Epithelial cell of proximal tubule (primary cell): ENCODE measurements at regions not wholly inside any gene's neighbourhood (a gene's known extent, or its start where the extent isn't known, plus 50 kb on each side); places are given as distances from the start of the nearest gene placed in this dataset.
"Not testable (repeated sequence)": the region's sequence is repeated elsewhere in the genome, so short reads cannot be mapped to it uniquely, and the experiment has no call there.

Source experiments
- DNase-seq: peaks from one replicate; pipeline ENCODE4 v3.0.0-alpha.2; 2011; ENCODE audit warnings: low read depth
- H3K4me3 ChIP-seq: 2 replicates; pipeline ENCODE4 v1.5.1; 2011; ENCODE audit warnings: low read depth, mild to moderate bottlenecking, low read length
- TF ChIP-seq, protein P1 (sequence below): conservative IDR thresholded peaks from 2 replicates; pipeline ENCODE4 v1.5.1; 2012; ENCODE audit warnings: low read depth, mild to moderate bottlenecking, low read length

DNA sequence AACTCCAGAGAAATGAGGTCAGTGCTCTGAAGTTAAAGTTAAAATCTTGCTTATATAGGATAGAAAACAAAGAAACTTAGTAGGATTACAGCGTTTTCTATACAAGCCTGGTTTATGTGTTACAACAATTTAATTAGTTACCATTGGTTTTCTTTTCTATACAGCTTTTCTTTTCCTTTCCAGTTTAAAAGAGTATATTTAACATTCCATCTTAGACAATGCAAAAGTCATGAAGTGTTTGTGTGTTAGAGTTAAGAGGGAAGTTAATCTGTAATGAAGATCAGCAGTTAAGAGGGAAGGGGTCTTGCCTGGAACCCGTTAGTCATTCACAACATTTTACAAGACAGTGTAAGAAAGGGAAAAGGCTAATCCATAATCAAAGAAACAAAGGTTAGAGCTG lies 338.3 kb downstream of the OTUD1 start:
- TF ChIP-seq, protein P1, sequence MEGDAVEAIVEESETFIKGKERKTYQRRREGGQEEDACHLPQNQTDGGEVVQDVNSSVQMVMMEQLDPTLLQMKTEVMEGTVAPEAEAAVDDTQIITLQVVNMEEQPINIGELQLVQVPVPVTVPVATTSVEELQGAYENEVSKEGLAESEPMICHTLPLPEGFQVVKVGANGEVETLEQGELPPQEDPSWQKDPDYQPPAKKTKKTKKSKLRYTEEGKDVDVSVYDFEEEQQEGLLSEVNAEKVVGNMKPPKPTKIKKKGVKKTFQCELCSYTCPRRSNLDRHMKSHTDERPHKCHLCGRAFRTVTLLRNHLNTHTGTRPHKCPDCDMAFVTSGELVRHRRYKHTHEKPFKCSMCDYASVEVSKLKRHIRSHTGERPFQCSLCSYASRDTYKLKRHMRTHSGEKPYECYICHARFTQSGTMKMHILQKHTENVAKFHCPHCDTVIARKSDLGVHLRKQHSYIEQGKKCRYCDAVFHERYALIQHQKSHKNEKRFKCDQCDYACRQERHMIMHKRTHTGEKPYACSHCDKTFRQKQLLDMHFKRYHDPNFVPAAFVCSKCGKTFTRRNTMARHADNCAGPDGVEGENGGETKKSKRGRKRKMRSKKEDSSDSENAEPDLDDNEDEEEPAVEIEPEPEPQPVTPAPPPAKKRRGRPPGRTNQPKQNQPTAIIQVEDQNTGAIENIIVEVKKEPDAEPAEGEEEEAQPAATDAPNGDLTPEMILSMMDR = no peak
- no peak for DNase-seq
- no peak overlapping the region for H3K4me3 ChIP-seq

GRCh38 chr10:23779301-23779700 lies 340.4 kb downstream of the OTUD1 start:
- no peak overlapping the region for H3K4me3 ChIP-seq
- peak; percentile 20 for DNase-seq
- TF ChIP-seq, protein P1 = no peak

GRCh38 chr10:23780331-23780730 lies 341.5 kb downstream of the OTUD1 start:
- TF ChIP-seq, protein P1 = no peak
- no peak for DNase-seq
- H3K4me3 ChIP-seq = no peak overlapping the region

DNA sequence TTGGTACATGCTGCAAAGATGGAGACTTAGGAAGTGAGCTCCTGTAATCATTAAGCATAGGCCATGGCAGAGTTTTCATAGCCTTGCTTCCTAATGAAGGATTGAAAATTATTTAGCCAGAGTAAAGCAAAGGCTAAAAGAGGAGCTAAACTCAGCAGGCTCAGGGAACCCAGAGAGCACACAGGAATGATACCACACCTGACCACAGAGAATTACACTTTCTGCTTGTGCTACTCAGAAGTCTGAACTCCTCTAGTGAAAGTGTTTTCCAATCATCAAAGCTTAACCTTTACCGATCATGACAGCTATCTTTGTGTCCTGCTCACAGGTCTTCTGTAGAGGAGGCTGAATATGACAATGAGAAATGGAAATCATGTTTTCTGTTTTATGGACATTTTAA lies 347.7 kb downstream of the OTUD1 start:
- TF ChIP-seq, protein P1 = no peak
- no peak for DNase-seq
- no peak overlapping the region for H3K4me3 ChIP-seq

GRCh38 chr10:23793577-23793976 lies 354.7 kb downstream of the OTUD1 start:
- DNase-seq = no peak
- no peak overlapping the region for H3K4me3 ChIP-seq
- TF ChIP-seq, protein P1 = no peak

- DNase-seq, H3K4me3 ChIP-seq: not testable (repeated sequence)
These were observed 358.6 kb downstream of the OTUD1 start for GRCh38 chr10:23797452-23797851.

DNA sequence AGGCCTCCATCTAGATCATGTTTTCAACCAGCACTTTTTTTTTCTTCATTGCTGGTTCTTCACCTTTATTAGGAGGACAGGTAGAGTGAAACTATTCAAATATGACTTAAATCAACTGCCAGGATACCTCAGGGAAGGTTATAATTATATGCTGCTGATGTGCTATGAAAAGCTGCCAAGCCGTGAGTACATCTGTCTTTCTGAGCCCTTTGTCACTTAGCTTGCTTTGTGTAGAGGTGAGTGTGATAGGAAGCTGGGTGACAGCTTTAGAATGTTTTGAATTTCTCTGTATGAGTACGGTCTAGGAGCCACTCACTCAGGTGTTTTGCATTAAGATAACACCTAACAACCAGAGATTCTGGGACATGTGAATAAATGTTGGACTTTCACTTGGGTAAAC lies 365.2 kb downstream of the OTUD1 start:
- TF ChIP-seq, protein P1 = no peak
- no peak for DNase-seq
- no peak overlapping the region for H3K4me3 ChIP-seq

- no peak overlapping the region for H3K4me3 ChIP-seq
- TF ChIP-seq, protein P1 = no peak
- DNase-seq = no peak
These were observed 374.8 kb downstream of the OTUD1 start for GRCh38 chr10:23813687-23814086.
